ENCODE measurements at regions not wholly inside any gene's neighbourhood (a gene's known extent, or its start where the extent isn't known, plus 50 kb on each side); places are given as distances from the start of the nearest gene placed in this dataset.

- no peak for DNase-seq
Measured at GRCh38 chr21:35414507-35415139, 365.5 kb upstream of the RUNX1 start.

- no peak for DNase-seq
Measured at GRCh38 chr21:35414056-35414455, 365.0 kb upstream of the RUNX1 start.

GRCh38 chr21:35412231-35412630 lies 363.1 kb upstream of the RUNX1 start:
- DNase-seq = no peak

GRCh38 chr21:35411434-35411833 lies 362.3 kb upstream of the RUNX1 start:
- no peak for DNase-seq

- DNase-seq = no peak
Measured at GRCh38 chr21:35410656-35411055, 361.6 kb upstream of the RUNX1 start.

- DNase-seq = no peak
Measured at GRCh38 chr21:35410123-35410522, 361.0 kb upstream of the RUNX1 start.

GRCh38 chr21:35408401-35408800 lies 359.3 kb upstream of the RUNX1 start:
- no peak for DNase-seq

- DNase-seq = no peak
Measured at GRCh38 chr21:35406635-35407034, 357.5 kb upstream of the RUNX1 start.

- no peak for DNase-seq
Measured at GRCh38 chr21:35405981-35406380, 356.9 kb upstream of the RUNX1 start.

GRCh38 chr21:35404247-35404646 lies 355.1 kb upstream of the RUNX1 start:
- no peak for DNase-seq

- no peak for DNase-seq
Measured at GRCh38 chr21:35402061-35402460, 353.0 kb upstream of the RUNX1 start.

GRCh38 chr21:35401476-35401875 lies 352.4 kb upstream of the RUNX1 start:
- DNase-seq = no peak

GRCh38 chr21:35400233-35400939 lies 351.3 kb upstream of the RUNX1 start:
- peak; percentile 34 for DNase-seq

- DNase-seq = no peak
Measured at GRCh38 chr21:35399706-35400105, 350.6 kb upstream of the RUNX1 start.

- no peak for DNase-seq
Measured at GRCh38 chr21:35399002-35399530, 350.0 kb upstream of the RUNX1 start.

GRCh38 chr21:35398346-35398982 lies 349.4 kb upstream of the RUNX1 start:
- no peak for DNase-seq

- DNase-seq = no peak
Measured at GRCh38 chr21:35397781-35398180, 348.7 kb upstream of the RUNX1 start.

GRCh38 chr21:35396655-35397054 lies 347.6 kb upstream of the RUNX1 start:
- DNase-seq = no peak

GRCh38 chr21:35395728-35396127 lies 346.6 kb upstream of the RUNX1 start:
- DNase-seq = no peak

- no peak for DNase-seq
Measured at GRCh38 chr21:35394634-35395369, 345.7 kb upstream of the RUNX1 start.

GRCh38 chr21:35394049-35394448 lies 344.9 kb upstream of the RUNX1 start:
- no peak for DNase-seq

- DNase-seq = no peak
Measured at GRCh38 chr21:35390013-35390776, 341.1 kb upstream of the RUNX1 start.
